GM12873 (cell line): ENCODE measurements at regions not wholly inside any gene's neighbourhood (a gene's known extent, or its start where the extent isn't known, plus 50 kb on each side); places are given as distances from the start of the nearest gene placed in this dataset.

ENCODE experiments used
- TF ChIP-seq, protein P1 (sequence below): IDR thresholded peaks from 2 replicates; pipeline ENCODE4 v1.5.1; 2012; ENCODE audit warnings: low read depth, mild to moderate bottlenecking, moderate library complexity, low read length, control low read depth; ENCODE audit not compliant: insufficient read depth; ENCODE audit errors: missing control alignments

DNA sequence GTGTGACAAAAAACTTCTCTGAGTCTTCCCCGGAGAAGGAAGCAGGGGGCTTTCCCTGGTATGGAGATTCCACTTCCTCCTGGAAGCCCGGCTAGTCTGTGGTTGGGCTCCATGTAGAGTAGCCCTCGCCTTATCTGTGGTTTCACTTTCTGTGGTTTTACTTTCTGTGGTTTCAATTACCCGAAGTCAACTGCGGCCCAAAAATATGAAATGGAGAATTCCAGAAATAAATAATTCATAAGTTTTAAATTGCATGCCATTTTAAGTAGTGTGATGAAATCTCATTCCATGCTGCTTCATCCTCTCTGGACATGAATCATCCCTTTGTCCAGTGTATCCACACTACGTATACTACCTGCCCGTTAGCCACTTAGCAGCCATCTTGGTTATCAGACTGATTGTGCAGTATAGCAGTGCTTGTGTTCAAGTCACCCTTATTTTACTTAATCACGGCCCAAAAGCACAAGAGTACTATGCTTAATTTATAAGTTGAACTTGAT lies 275.0 kb upstream of the SESN3 start:
- TF ChIP-seq, protein P1, sequence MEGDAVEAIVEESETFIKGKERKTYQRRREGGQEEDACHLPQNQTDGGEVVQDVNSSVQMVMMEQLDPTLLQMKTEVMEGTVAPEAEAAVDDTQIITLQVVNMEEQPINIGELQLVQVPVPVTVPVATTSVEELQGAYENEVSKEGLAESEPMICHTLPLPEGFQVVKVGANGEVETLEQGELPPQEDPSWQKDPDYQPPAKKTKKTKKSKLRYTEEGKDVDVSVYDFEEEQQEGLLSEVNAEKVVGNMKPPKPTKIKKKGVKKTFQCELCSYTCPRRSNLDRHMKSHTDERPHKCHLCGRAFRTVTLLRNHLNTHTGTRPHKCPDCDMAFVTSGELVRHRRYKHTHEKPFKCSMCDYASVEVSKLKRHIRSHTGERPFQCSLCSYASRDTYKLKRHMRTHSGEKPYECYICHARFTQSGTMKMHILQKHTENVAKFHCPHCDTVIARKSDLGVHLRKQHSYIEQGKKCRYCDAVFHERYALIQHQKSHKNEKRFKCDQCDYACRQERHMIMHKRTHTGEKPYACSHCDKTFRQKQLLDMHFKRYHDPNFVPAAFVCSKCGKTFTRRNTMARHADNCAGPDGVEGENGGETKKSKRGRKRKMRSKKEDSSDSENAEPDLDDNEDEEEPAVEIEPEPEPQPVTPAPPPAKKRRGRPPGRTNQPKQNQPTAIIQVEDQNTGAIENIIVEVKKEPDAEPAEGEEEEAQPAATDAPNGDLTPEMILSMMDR, result no peak

DNA sequence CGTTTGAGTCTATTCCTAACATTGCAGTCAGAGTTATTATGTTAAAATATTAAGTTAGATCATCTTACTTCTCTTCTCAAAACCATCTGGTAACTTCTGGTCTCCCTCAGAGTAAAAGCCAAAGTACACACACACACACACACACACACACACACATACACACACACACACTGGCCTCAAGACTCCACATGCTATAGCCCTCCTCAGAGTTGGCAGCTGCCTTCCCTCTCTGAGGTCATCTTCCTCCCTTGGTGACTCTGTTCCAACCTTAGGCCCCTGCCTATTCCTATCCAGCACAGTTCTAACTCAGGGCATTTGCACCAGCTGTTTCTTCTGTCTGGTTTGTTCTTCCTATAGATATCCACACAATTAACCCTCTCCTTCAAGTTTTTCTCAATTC lies 272.0 kb upstream of the SESN3 start:
- TF ChIP-seq, protein P1, result no peak

DNA sequence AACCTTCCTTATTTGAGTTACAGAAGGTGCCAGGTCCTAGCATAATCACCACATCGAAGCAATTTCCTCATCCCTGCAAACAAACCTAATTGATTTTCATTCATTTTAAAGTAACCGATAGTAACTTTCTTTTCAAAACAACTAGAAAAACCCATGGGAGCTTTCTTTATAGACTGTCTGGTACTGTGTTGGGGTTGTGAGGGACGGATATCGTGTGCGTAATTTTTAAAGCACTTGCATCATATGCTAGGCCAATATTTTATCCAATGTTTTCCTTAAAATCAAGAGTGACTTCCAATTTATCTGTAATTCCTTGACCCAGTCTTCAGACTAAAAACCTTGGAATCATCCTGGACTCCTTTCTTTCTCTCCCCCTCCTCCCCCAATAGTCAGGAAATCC lies 271.5 kb upstream of the SESN3 start:
- TF ChIP-seq, protein P1, result no peak

DNA sequence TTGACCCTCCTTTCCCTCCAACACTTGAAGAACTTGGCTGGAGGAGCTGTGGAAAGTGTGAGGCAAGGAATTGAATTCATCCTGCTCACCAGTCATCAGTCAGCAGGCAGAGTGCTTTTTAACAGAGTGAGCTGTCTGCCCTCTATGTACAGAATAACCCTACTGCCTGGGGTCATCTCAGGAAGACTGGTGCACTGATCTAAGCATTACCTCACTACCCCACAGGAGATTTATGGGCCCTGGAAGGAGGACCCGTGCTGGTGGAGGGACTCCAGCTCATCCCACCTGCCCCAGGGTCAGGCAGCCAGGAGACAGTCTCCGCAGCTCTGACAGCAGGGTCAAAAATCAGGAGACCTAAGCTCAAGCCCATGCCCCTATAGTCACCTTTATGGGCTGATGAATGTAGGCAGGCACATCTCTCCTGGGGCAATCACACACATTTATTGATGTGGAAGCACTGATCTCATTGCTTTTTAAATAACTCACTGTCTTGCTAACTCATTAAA lies 270.8 kb upstream of the SESN3 start:
- TF ChIP-seq, protein P1, result no peak

DNA sequence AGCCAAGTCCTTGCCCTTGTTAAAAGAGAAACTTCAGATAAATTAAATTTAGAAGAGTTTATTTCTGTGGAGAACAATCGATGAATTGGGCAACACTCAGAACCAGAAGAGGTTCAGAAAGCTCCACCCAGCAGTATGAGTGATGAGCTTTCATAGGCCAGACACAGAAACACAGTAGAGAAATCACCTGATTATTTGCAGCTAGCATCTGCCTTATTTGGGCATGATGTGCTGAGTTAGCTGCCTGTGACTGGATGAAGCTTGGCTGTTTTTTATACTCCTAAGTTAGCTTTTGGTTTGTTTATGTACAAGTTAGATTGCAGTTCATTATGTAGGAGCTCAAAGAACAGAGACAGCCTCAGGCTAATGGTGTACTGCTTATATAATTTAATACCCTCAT lies 269.5 kb upstream of the SESN3 start:
- TF ChIP-seq, protein P1, result no peak

DNA sequence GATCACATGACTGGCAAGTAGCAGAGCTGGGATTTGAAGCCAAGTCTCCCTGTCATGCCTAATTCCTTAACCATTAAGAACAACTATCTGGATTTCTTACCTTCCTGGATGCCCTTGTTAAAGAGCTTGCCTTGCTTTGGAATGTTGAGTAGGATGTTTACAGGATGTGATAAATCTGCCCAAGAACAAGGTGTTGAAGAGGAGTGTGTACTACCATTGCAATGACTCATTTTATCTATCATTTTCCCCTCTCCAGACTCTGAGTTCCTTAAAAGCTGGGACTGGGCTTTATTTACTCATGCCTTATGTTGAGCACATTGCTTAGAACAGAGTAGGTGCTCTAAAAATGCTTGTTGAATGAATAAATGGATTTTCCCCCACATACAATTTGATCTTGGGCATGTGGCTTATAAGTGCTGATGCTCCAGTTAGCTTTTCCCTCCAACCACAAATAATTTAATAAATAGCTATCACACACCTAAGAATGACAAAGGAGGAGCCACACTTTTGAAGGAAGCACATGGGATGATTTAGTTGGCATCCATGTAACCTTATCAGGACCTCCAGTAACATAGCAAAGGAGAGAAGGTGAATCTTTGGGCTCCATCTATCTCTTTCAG lies 268.6 kb upstream of the SESN3 start:
- TF ChIP-seq, protein P1, result no peak

DNA sequence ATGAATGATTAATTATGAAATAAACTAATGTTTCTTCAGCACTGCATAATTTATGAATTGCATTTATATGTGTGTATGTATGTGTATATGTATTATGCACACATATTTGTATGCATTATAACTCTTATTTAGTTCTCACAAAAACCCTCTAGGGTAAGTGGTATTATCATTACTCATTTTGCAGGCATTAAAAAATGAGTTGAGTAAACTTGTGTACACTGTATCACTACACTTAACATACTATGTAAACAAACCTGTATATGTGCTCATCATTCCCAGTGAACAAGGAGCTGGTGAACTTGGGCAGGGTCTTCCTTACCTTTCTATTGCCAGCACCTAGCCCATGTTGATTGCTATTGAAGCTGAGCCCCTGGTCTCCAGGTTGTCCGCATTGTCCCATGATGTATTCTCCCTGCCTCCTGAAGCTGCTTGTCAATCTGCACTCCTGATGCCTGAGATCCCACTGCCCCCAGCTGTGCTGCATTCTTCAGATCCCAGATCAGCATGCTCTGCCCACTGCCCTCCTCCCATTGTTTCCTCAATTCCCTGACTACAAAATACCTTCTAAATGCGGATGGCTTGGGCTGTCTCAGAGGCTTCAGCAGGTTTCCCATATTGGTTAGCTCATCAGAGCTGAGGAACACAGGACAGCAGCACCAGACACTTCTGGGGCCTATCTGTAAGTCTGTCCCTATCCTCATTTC lies 267.9 kb upstream of the SESN3 start:
- TF ChIP-seq, protein P1, result no peak
